Naive thymus-derived CD4-positive, alpha-beta T cell (primary cell): ENCODE measurements at regions not wholly inside any gene's neighbourhood (a gene's known extent, or its start where the extent isn't known, plus 50 kb on each side); places are given as distances from the start of the nearest gene placed in this dataset.

Experiments used
- ATAC-seq: fragments of 150-1000 bp; cut with Tn5 transposase; 2 replicates; pipeline ENCODE4 v1.10.0; 2021; ENCODE audit warnings: mild to moderate bottlenecking, moderate library complexity
- CTCF ChIA-PET: fragments of 350-600 bp; sonication (Branson Sonifier 250); formaldehyde crosslinking; loops from one replicate; lab custom pipeline; 2021; ENCODE audit warnings: antibody characterized with exemption; lab: Charles Lee
- POLR2A ChIA-PET: fragments of 350-600 bp; sonication (Branson Sonifier 250); formaldehyde crosslinking; loops from one replicate; lab custom pipeline; 2021; ENCODE audit warnings: antibody characterized with exemption, inconsistent platforms; lab: Charles Lee
- DNase-seq, 9 donors: peaks; one replicate each; pipeline versions ENCODE4 v3.0.0 to v3.0.0-alpha.2; 2020 to 2022; ENCODE audit warnings: mixed read lengths in 1 of 9
- H3K27ac ChIP-seq: one replicate; pipeline ENCODE4 v1.7.0; 2013; ENCODE audit warnings: mild to moderate bottlenecking, low read depth, low read length, moderate library complexity
- H3K27me3 ChIP-seq, 2 donors: one replicate each; pipeline ENCODE4 v1.7.0; 2013; ENCODE audit warnings: low read length in 2 of 2, mild to moderate bottlenecking in 2 of 2, moderate library complexity in 2 of 2; ENCODE audit not compliant: control insufficient read depth in 2 of 2, insufficient read depth in 2 of 2
- H3K36me3 ChIP-seq, 3 experiments: 1 replicate in 2 of 3; 2 replicates in 1 of 3; pipeline ENCODE4 v1.7.0; 2013; ENCODE audit warnings: low read length in 3 of 3, mild to moderate bottlenecking in 3 of 3, moderate library complexity in 1 of 3; ENCODE audit not compliant: insufficient read depth in 3 of 3, control insufficient read depth in 2 of 3
- H3K4me1 ChIP-seq, 2 donors: one replicate each; pipeline ENCODE4 v1.7.0; 2013; ENCODE audit warnings: low read length in 2 of 2, mild to moderate bottlenecking in 2 of 2, moderate library complexity in 1 of 2; ENCODE audit not compliant: control insufficient read depth in 2 of 2, insufficient read depth in 2 of 2
- H3K4me3 ChIP-seq: 2 replicates; pipeline ENCODE4 v1.7.0; 2013; ENCODE audit warnings: mild to moderate bottlenecking, low read length
- H3K9me3 ChIP-seq, 3 experiments: 1 replicate in 2 of 3; 2 replicates in 1 of 3; pipeline ENCODE4 v1.7.0; 2013; ENCODE audit warnings: low read length in 3 of 3; ENCODE audit not compliant: control insufficient read depth in 2 of 3
- H3K27ac Mint-ChIP-seq, 9 donors: one replicate each; pipeline ENCODE4 v1.8.0; 2020 to 2022; ENCODE audit warnings: mixed read lengths in 9 of 9, mild to moderate bottlenecking in 8 of 9, moderate library complexity in 5 of 9, inconsistent platforms in 2 of 9
- H3K27me3 Mint-ChIP-seq, 5 donors: one replicate each; pipeline ENCODE4 v1.8.0; 2021 to 2022; ENCODE audit warnings: mixed read lengths in 5 of 5, mild to moderate bottlenecking in 1 of 5
- H3K36me3 Mint-ChIP-seq, 5 donors: one replicate each; pipeline ENCODE4 v1.8.0; 2020 to 2022; ENCODE audit warnings: mixed read lengths in 5 of 5, mild to moderate bottlenecking in 3 of 5, inconsistent platforms in 1 of 5
- H3K4me1 Mint-ChIP-seq, 7 donors: one replicate each; pipeline ENCODE4 v1.8.0; 2020 to 2022; ENCODE audit warnings: mixed read lengths in 7 of 7, mild to moderate bottlenecking in 3 of 7, inconsistent platforms in 1 of 7
- H3K4me3 Mint-ChIP-seq, 10 donors: one replicate each; pipeline ENCODE4 v1.8.0; 2020 to 2022; ENCODE audit warnings: mild to moderate bottlenecking in 10 of 10, mixed read lengths in 10 of 10, moderate library complexity in 6 of 10, inconsistent platforms in 2 of 10
- H3K9me3 Mint-ChIP-seq, 11 donors: one replicate each; pipeline ENCODE4 v1.8.0; 2020 to 2022; ENCODE audit warnings: mixed read lengths in 11 of 11, mild to moderate bottlenecking in 4 of 11, inconsistent platforms in 1 of 11, moderate library complexity in 1 of 11
- intact Hi-C, 2 donors: fragments of 100-400 bp; cut with micrococcal nuclease; formaldehyde crosslinking; loops; one replicate each; pipeline ENCODE4 v1.15.1; 2023

GRCh38 chr3:3705090-3705775 lies 94.0 kb upstream of the LRRN1 start:
- Mint-ChIP-seq H3K4me1 (no peaks in the 10 kb centered on the region), H3K4me3 (no peak overlapping the region), H3K9me3 (no peaks in the 10 kb centered on the region), H3K36me3 (no peaks in the 10 kb centered on the region), H3K27me3 (no peaks in the 10 kb centered on the region), H3K27ac (no peak overlapping the region)
- Histone ChIP-seq H3K4me3 (no peak overlapping the region), H3K9me3 (no peaks in the 10 kb centered on the region), H3K27me3 (no peaks in the 10 kb centered on the region), H3K27ac (no peak overlapping the region), H3K36me3 (no peaks in the 10 kb centered on the region), H3K4me1 (no peaks in the 10 kb centered on the region)
- intact Hi-C loops, result no loop called here
- DNase-seq (no peak), ATAC-seq (no peak)
- ChIA-PET CTCF (no interaction called here), POLR2A (no interaction called here)

- CTCF ChIA-PET, result no interaction called here
Measured at GRCh38 chr3:3701949-3702348, 97.3 kb upstream of the LRRN1 start.

GRCh38 chr3:3699816-3700633 lies 99.2 kb upstream of the LRRN1 start:
- Mint-ChIP-seq H3K4me3 (no peak overlapping the region), H3K27me3 (no peaks in the 10 kb centered on the region), H3K9me3 (peaks cover 0 to 3% (median 0%) of the 10 kb centered on the region in 11 donors), H3K36me3 (peaks cover 0 to 4% (median 0%) of the 10 kb centered on the region in 5 donors), H3K4me1 (no peaks in the 10 kb centered on the region), H3K27ac (no peak overlapping the region)
- CTCF ChIA-PET, result no interaction called here
- Histone ChIP-seq H3K36me3 (no peaks in the 10 kb centered on the region), H3K9me3 (no peaks in the 10 kb centered on the region), H3K27me3 (no peaks in the 10 kb centered on the region), H3K4me3 (no peak overlapping the region), H3K4me1 (no peaks in the 10 kb centered on the region), H3K27ac (no peak overlapping the region)
- no peak for ATAC-seq
- POLR2A ChIA-PET, result no interaction called here
- DNase-seq, result no peak
- intact Hi-C loops, result no loop called here

More at GRCh38 chr3:3701949-3702348, 97.3 kb upstream of the LRRN1 start:
- Histone ChIP-seq H3K36me3 (no peaks in the 10 kb centered on the region), H3K9me3 (no peaks in the 10 kb centered on the region), H3K4me1 (no peaks in the 10 kb centered on the region), H3K27me3 (no peaks in the 10 kb centered on the region), H3K27ac (no peak overlapping the region), H3K4me3 (no peak overlapping the region)
- intact Hi-C loops, result no loop called here
- peaks cover 0 to 3% (median 0%) of the 10 kb centered on the region in 11 donors for H3K9me3 Mint-ChIP-seq
- ATAC-seq (no peak), DNase-seq (no peak)
- no peak overlapping the region for H3K27ac Mint-ChIP-seq
- no peaks in the 10 kb centered on the region for H3K27me3 Mint-ChIP-seq
- no peaks in the 10 kb centered on the region for H3K4me1 Mint-ChIP-seq
- peaks cover 0 to 4% (median 0%) of the 10 kb centered on the region in 5 donors for H3K36me3 Mint-ChIP-seq
- no peak overlapping the region for H3K4me3 Mint-ChIP-seq
- POLR2A ChIA-PET, result no interaction called here

- no peak overlapping the region for H3K4me3 Mint-ChIP-seq
- H3K36me3 Mint-ChIP-seq, result peaks cover 0 to 4% (median 0%) of the 10 kb centered on the region in 5 donors
- no peak overlapping the region for H3K27ac Mint-ChIP-seq
- H3K36me3 ChIP-seq, result no peaks in the 10 kb centered on the region
- no peaks in the 10 kb centered on the region for H3K9me3 ChIP-seq
- DNase-seq (no peak), ATAC-seq (no peak)
- H3K4me3 ChIP-seq, result no peak overlapping the region
- intact Hi-C loops, result no loop called here
- H3K27me3 Mint-ChIP-seq, result no peaks in the 10 kb centered on the region
- no peak overlapping the region for H3K27ac ChIP-seq
- POLR2A ChIA-PET, result no interaction called here
- no peaks in the 10 kb centered on the region for H3K27me3 ChIP-seq
- no peaks in the 10 kb centered on the region for H3K4me1 ChIP-seq
- H3K9me3 Mint-ChIP-seq, result peaks cover 0 to 3% (median 0%) of the 10 kb centered on the region in 11 donors
- CTCF ChIA-PET, result interaction anchor here (0.6 kb wide), 1 partner anchor 414 kb away, joined by 4 read pairs; no protein-coding TSS in a partner anchor
- no peaks in the 10 kb centered on the region for H3K4me1 Mint-ChIP-seq
Measured at GRCh38 chr3:3699407-3699806, 99.8 kb upstream of the LRRN1 start.

- peaks cover 0 to 6% (median 0%) of the 10 kb centered on the region in 5 donors for H3K27me3 Mint-ChIP-seq
- Histone ChIP-seq H3K27me3 (no peaks in the 10 kb centered on the region), H3K27ac (no peak overlapping the region), H3K36me3 (no peaks in the 10 kb centered on the region), H3K4me1 (no peaks in the 10 kb centered on the region), H3K9me3 (no peaks in the 10 kb centered on the region), H3K4me3 (no peak overlapping the region)
- no peak overlapping the region for H3K4me3 Mint-ChIP-seq
- no peak for ATAC-seq
- intact Hi-C loops, result no loop called here
- peaks cover 0 to 3% (median 0%) of the 10 kb centered on the region in 11 donors for H3K9me3 Mint-ChIP-seq
- CTCF ChIA-PET, result no interaction called here
- POLR2A ChIA-PET, result no interaction called here
- no peak for DNase-seq
- H3K27ac Mint-ChIP-seq, result no peak overlapping the region
- H3K4me1 Mint-ChIP-seq, result no peaks in the 10 kb centered on the region
- peaks cover 0 to 4% (median 0%) of the 10 kb centered on the region in 5 donors for H3K36me3 Mint-ChIP-seq
Measured at GRCh38 chr3:3696345-3696744, 102.9 kb upstream of the LRRN1 start.

- H3K36me3 ChIP-seq, result no peaks in the 10 kb centered on the region
- H3K27ac ChIP-seq, result no peak overlapping the region
- no peaks in the 10 kb centered on the region for H3K4me1 ChIP-seq
- intact Hi-C loops, result no loop called here
- ATAC-seq (no peak), DNase-seq (no peak)
- H3K4me3 Mint-ChIP-seq, result no peak overlapping the region
- ChIA-PET POLR2A (no interaction called here), CTCF (no interaction called here)
- no peaks in the 10 kb centered on the region for H3K4me1 Mint-ChIP-seq
- H3K9me3 ChIP-seq, result no peaks in the 10 kb centered on the region
- peaks cover 0 to 4% (median 0%) of the 10 kb centered on the region in 11 donors for H3K9me3 Mint-ChIP-seq
- H3K27ac Mint-ChIP-seq, result no peak overlapping the region
- H3K36me3 Mint-ChIP-seq, result peaks cover 0 to under 1% (median 0%) of the 10 kb centered on the region in 5 donors
- no peak overlapping the region for H3K4me3 ChIP-seq
- H3K27me3 Mint-ChIP-seq, result peaks cover 0 to 6% (median 0%) of the 10 kb centered on the region in 5 donors
- no peaks in the 10 kb centered on the region for H3K27me3 ChIP-seq
Measured at GRCh38 chr3:3693593-3693992, 105.6 kb upstream of the LRRN1 start.
